ENCODE measurements at regions not wholly inside any gene's neighbourhood (a gene's known extent, or its start where the extent isn't known, plus 50 kb on each side); places are given as distances from the start of the nearest gene placed in this dataset.
A peak's percentile ranks its signal among the peaks of the same experiment; 100 is the strongest.

DNA sequence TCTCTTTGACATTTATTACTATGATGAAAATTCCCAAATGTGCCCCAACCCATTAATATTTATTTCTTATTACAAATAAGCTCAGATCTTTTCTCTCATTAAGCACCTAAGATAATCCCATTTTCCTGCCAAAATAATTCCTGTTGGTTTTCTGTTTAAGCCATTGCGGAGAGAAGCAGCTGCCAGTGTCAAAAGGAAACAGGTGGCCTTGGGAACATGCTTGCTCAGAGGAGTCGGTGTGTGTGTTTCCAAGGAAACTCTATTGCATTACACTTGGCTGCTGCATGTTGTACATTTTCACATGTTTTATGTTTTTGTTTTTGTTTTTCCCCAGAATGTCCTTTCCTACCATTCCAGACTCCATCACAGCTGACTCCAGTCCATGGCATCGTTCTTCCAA, 56.4 kb downstream of the CD24 start:
- no peak for DNase-seq (ENCODE audit: low spot score)

DNA sequence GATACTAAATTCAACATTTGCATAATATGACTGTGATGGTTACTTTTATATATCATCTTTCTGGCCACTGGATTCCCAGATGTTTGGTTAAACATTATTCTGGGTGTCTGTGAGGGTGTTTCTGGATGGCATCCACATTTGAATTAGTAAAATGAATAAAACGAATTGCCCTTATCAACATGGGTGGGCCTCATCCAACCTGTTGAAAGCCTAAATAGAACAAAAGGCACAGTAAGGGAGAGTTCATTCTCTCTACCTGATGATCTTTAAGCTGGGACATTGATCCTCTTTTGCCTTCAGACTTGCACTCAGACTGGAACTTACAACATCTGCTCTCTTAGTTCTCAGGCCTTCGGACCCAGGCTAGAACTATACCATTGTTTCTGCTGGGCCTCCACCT, 57.6 kb downstream of the CD24 start:
- DNase-seq (ENCODE audit: low spot score): no peak

DNA sequence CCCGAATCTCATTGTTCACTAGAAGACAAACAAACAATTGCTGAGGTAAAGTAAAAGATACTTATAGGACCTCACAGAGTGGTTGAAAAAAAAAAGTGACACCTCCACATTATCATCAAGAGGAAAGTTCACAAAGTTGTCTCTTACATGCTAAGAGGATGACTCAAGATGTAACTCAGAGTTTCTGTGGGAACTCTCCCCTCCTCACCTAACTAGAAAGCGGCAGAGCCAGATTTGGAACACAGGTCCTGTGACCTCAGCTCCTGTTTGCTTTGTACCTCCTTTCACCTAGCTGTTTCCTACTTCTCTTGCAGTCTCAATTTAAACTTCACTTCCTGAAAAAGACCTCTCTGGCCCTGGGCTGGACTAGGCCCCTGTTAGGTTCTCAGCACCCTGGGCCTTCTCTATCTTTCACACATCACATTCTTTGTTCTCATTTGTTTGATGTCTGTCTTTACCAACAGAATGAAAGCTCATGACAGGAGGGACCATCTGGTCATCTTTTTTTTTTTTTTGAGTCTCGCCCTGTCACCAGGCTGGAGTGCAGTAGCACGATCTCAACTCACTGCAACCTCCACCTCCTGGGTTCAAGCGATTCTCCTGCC, 60.8 kb downstream of the CD24 start:
- no peak for DNase-seq (ENCODE audit: low spot score)

DNA sequence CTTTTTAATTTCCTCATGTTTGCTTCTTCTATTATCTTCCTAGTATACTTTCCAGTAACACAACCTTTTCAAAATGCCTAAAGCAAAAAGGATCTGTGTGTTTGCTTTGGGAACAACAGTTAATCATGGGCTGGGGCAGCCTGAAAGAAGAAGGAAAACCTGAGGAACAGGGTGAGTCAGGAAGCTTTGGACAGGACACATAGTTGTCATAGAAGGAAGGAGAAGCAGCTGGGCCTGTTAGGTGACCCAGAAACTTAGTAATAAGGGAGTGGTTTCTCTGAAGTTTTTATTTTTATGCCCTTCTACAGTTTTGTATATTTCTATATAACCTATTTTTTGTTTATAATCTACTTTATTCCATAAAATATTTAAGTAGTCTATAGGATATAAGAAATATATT, 61.4 kb downstream of the CD24 start:
- DNase-seq (ENCODE audit: low spot score): no peak

DNA sequence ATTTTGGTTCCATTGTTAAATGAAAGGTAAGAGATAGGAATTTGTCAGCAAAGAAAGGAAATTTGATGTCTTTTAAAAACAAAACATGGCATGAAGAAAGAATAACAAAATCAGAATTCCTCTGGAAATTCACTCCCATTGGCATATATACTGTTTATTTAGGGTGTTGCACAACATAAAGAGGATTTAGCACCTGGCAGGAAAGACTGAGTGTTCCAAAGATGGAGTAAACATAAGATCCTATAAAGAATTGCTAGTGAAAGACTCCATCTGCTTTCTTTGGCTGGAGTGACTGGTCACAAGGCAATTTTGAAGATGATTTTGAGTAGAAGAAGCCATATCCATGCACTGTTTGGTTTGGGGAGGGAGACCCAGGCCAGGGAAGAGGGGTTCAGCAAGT, 62.4 kb downstream of the CD24 start:
- DNase-seq (ENCODE audit: low spot score): no peak

DNA sequence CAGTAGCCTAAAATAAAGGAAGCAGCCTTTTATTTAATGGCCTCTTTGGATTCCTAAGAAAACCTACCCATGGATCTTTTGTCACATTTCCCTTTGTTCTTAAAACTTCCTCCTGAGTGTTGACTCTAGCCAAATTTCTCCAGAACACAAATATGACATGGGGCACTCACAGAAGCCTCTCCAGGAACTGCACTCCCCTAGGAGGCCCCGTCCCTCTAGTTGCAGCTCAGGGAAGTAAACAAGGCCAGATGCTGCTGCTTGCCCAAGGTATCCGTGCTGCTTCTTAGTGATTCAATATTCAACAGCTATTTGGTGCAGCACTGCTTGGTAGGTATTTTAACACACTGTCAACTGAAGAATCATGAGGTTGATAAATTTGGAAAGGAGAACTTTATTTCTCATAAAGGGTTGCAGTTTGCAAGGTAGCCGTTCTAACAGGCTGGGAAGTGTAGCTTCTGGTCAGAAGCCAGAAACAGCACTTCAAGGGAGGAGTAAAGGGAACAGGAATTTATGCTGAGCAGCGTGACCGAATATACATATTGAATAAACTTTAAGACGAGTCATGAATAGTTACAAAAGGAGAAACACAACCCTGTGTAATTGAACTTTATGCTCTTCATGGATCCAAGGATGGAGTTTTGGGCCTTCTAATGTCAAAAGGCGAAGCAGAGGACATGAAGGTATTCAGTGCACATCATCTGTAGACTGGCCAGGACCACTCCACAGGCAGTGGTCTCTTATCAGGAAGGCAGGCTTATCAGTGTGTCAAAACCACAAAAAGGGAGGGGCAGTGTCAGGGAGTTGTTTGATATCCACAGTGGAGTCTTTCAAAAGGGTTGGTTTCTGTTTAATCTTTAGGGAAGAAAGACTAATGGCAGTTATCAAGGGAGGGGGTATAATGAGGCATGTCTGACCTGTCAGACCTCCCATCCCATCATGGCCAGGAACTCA, 63.3 kb downstream of the CD24 start:
- peak; percentile 21 for DNase-seq (ENCODE audit: low spot score)

DNA sequence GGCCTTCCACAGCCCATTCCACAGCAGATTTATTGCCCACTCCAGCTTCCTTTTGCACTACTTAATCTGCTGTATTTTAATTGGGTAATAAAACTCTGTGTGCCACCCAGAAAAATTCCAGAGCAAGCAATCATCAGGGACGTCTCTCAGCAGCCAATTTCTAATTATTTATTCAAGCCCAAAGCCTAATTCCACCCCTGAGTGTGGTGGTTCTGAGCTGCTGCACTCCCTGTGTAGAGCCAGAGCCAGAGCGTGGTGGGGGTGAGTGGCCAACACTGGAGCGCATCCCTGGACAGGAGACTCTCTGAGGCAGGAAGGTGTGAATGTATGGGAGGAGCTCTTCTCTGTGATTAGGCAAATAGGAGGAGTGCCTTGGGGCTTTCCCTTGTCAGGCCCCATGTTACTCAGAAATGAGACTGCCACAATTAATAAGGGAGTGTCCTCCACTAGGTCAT, 66.1 kb downstream of the CD24 start:
- peak; percentile 46 for DNase-seq (ENCODE audit: low spot score)

DNA sequence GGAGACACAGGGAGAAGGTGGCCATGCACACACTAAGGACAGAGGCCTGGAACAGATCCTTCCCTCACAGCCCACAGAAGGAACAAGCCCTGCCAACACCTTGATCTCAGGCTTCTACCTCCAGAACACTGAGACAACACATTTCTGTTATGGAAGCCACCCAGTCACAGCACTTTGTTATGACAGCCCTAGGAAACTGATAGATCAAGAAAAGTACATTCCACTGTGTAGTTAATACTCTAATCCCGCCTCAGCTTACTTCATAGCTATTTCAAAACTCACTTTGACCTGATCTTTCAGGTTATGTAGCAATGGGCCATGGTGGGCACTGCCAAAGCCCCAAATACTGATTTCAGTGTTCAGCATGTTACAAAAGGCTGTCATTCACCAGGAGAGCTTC, 66.8 kb downstream of the CD24 start:
- no peak for DNase-seq (ENCODE audit: low spot score)

DNA sequence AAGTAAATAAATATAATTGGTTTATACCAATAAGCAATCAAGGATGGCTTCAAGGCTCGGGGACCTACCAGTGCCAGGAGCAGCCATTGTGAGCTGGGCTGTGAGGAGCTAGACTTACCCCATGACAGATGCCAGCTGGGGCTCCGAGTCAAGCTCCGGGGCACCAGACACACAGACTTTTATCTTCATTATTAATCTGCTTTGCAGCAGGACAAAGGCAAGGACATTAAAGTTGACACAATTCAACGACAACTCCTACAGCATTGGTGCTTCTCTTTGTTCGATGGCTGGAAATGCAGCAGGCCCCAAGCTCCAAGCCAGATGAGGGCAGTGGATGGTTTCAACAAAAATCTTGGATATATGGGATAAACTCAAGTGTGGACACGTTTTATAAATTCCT, 68.3 kb downstream of the CD24 start:
- DNase-seq (ENCODE audit: low spot score): no peak

DNA sequence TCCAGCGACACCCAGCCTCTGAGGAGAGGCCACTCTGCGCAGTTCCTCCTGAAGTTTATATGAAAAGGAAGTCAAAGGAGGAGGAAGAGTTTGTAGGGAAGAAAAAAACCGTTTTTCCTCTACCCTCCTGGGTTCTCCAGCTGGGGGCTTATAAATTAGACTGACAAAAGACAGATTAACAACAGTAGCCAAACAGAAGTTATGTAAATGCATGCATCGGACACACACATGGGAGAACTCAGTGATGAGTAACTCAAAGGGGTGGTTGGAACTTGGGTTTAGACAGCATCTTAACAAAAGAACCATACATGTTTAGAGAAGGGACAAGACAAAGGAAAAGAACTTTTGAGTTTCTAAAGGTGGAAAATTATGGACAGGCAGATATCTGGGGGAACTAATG, 71.2 kb downstream of the CD24 start:
- no peak for DNase-seq (ENCODE audit: low spot score)

DNA sequence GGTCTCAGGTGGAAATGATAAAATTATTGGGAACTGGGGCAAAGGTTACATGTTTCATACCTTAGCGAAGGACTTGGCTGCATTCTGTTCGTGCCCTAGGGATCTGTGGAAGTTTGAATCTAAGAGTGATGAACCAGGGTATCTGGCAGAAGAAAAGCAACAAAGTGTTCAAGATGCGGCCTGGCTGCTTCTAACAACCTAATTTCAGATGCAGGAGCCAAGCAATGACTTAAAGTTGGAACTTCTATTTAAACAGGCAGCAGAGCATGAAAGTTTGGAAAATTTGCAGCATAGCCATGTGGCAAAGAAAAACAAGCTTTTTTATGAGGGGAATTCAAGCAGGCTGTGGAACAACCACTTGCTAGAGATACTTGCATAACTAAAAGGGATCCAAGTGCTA, 73.5 kb downstream of the CD24 start:
- DNase-seq (ENCODE audit: low spot score): no peak

DNA sequence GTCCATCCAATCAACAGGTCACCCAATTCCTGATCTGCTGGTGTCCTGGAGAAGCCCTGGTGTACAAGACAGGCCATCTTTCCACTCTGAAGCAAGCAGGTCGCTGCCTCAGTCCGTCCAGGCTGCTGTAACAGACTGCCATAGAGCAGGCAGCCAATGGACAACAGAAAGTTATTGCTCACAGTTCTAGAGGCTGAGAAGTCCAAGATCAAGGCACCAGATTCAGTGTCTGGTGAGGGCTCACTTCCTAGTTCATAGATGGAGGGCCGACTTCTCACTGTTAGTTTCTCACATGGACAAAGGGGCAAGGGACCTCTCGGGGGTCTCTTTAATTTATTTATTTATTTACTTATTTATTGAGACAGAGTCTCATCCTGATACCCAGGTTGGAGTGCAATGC, 74.8 kb downstream of the CD24 start:
- DNase-seq (ENCODE audit: low spot score): no peak

DNA sequence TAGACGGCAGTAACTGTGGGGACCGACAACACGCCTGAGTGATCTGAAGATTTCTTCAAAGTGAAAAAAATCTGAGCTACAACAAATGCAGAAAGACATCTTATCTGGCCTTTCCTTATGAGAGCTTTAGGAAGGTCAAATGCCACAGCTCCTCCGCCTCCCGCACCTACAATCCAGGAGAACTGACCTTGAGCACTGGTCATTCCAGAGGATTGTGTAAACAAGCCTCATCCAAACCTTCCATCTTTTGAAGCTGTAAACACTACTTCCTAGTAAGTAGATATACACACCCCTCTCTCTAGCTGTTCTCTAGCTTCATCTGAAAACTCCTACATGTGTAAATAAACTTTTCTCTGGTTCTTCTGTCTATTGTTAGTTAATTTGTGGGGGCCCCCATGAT, 76.9 kb downstream of the CD24 start:
- no peak for DNase-seq (ENCODE audit: low spot score)

DNA sequence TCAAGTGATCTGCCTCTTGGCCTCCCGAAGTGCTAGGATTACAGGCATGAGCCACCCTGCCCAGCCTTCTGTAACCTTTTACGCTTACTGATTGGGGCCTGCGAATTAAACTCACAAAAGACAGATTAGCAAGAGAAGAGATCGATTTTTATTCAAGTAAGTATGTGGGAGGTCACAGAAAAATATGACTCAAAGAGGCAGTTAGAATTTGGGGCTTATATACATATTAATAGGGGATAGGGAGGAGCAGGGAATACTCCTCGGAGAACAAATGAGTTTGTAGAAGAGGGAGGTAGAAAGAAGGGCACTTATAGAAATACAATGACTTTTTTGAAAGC, 78.9 kb downstream of the CD24 start:
- DNase-seq (ENCODE audit: low spot score): no peak

DNA sequence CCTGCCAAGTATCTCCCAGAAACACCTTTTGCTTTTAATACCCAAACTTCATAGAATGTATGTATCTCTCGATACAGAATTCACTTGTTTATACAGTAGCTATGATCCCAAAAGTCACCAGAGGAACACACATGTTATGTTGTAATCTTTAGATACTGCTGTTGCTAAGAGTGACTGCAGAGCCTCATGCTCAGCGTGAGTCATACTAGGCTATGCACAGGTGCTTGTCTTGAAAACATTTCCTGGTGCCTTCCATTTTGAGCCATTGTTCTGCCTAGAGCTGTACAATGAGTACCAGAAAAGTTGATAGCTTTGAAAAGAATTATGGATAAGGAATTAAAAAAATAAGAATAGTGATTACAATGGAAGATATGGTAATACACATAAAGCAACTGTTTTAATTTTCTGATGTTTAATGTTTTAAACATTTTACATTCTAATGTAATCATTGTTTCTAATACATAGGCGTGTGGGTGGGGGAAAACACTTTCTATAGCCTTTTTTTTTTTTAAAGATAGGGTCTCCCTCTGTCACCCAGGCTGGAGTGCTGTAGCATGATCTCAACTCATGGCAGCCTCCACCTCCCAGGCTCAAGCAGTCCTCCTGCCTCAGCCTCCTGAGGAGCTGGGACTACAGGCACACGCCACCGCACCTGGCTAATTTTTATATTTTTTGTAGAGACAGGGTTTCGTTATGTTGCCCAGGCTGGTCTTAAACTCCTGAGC, 79.4 kb downstream of the CD24 start:
- DNase-seq (ENCODE audit: low spot score): no peak

DNA sequence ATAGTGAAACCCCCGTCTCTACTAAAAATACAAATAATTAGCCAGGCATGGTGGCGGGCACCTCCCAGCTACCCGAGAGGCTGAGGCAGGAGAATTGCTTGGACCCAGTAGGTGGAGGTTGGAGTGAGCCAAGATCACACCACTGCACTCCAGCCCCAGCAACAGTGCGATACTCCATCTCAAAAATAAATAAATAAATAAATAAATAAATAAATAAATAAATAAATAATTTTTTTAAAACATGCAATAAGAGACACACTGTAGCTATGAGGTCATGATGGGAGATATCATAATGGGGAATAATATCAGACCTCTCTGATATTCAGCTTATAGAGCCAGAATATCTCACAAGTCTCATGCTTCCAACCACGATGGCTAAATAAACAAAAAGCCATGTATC, 82.3 kb downstream of the CD24 start:
- DNase-seq (ENCODE audit: low spot score): no peak

DNA sequence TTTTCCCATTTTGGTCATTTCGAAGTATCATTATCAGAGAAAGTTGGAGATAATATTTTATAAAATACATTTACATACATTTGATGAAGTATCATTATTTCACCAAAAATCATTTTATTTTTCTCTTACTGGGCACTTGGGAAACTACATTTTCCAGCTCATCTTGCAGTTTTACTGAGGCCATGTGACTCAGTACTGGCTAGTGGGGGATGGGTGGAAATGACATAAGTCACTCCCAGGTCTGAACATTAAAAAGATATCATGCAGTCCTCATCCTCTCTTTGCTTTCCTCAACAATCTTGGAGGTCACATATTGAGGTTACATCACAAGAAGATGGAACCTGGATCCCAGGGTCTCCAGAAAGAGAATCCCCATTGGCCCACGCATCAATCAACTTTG, 84.1 kb downstream of the CD24 start:
- DNase-seq (ENCODE audit: low spot score): no peak

DNA sequence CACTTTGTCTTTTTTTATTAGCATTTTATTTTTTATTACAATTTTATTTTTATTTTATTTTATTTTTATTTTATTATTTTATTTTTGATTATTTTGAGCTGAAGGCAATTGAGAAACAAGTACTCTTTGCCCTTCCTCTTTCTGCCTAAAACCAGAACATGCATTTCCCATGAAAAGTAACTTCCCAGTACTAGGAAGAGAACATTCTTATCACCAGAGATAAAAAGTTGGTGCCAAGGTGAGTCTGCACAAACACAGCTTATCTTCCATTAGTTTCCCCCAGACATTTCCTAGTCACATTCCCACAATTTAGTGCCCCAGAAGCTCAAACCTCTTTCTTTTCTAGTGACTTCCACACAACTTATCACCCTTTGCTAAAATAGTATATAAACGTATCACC, 84.8 kb downstream of the CD24 start:
- no peak for DNase-seq (ENCODE audit: low spot score)

DNA sequence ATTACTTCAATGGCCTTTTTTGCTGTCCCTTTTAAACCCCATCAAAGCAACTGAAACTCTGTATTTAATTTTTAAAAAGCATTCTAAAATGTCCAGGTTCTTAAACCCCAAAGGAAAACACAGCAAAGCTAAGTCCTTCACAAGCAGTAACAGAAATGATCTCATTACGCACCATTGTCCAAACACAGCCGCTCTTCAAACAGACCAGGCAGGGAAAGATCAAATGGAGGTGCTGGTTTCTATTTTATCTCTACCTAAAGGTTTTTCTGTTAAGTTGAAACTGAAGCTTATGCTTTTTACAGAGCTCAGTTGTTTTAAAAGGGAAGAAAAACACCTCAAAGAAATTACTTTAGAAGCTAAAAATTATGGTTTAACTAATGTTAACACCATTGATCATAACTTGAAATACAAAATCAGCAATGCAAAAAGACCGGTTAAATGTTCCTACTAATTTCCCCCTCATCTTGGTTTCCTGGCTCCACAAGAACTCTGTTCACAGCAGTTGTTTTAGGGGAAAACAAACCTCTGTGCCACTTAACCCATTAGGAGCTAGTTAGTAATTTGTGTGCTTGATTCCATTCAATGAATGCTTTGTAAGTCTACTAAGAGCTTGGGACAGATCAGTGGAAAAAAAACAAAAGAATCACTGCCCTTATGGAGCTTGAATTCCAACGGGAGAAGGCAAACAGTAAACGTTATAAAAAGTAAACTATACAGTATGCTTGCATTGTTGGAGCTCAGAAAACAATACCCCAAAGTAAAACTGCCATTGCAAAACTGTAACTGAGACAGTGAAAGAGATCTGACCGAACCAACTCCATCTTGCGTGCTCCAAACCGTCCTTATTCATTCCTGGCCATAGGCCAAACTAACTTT, 87.4 kb downstream of the CD24 start:
- DNase-seq (ENCODE audit: low spot score): no peak

DNA sequence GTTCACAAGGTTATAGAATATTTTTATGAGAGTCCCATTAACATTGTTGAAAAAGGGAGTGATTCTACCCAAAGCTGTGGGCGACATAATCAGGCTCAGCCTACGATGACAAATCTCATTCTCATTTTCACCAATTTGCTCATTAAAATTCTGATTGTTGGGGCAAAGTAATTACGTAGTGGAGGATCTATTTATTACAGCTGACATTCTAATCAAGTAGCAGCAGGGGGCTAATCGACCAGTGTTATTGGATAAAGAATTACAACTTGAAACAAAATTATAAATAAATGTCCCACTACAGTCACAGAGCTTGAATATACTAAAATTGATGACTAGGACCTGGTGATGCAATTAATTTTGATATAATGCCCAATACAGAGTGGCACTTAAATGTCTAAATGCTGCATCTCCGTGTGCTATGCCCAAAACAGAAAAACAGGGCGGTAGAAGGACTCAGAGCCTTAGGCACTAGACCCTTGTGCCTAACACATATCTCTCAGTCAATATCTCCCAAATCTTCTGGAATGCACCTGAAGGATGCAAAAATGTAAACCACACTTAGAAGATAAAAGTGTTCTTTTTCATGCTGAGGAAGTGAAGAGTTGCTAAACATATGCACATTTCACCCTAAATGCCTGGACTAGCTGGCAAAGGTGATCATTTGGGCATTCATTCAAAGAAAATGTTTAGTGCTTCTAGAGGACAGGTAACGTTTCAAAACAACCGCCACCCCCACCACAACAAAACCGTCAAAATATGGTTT, 88.3 kb downstream of the CD24 start:
- DNase-seq (ENCODE audit: low spot score): no peak

DNA sequence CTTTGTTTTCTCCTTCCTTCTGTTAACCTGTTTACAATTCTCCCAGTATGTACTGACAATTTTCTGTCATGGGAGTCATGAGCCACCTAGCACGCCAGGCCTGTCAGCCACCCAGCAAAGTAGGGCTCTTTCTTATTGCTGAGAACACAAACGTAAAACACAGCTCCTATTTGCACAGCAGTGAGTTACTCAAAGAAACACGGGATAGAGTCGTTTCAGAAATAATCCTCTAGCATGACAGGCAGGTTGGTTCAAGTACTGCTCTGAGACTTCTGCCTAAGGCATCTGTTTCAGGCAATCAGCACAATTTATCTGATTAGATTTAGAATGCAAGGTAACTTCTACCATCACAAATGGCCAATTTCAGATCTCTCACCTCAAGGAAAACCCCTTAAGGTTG, 88.8 kb downstream of the CD24 start:
- DNase-seq (ENCODE audit: low spot score): no peak
